ENCODE measurements at regions not wholly inside any gene's neighbourhood (a gene's known extent, or its start where the extent isn't known, plus 50 kb on each side); places are given as distances from the start of the nearest gene placed in this dataset.

- TF ChIP-seq CTCF (IDR thresholded peaks at IDR 0.05; ENCODE audit: low read length) (no peak), EZH2 (optimal IDR thresholded peaks at IDR 0.05; ENCODE audit: low read depth, low read length) (no peak)
Observed at GRCh38 chr5:6146271-6146670, 232.1 kb downstream of the MED10 start.

All from MM.1S (cell line).